Activated CD8-positive, alpha-beta memory T cell treated with anti-CD3 and anti-CD28 coated beads, Interleukin-2, amount 50 U/mL, for 1 hour (primary cell): ENCODE measurements at regions not wholly inside any gene's neighbourhood (a gene's known extent, or its start where the extent isn't known, plus 50 kb on each side); places are given as distances from the start of the nearest gene placed in this dataset.
"Not testable (repeated sequence)": the region's sequence is repeated elsewhere in the genome, so short reads cannot be mapped to it uniquely, and the experiment has no call there.

ENCODE experiments used
- DNase-seq: peaks from one replicate; pipeline ENCODE4 v3.0.0-alpha.2; 2020; ENCODE audit errors: extremely low read depth

- DNase-seq = no peak
These were observed 136.0 kb downstream of the LMLN start for GRCh38 chr3:198096015-198096414.

GRCh38 chr3:198097048-198097447 is 137.0 kb downstream of the LMLN start:
- DNase-seq = no peak

GRCh38 chr3:198098661-198099081 is 138.7 kb downstream of the LMLN start:
- not testable (repeated sequence) for DNase-seq

- not testable (repeated sequence) for DNase-seq
These were observed 143.1 kb downstream of the LMLN start for GRCh38 chr3:198103070-198103469.

GRCh38 chr3:198106265-198106664 is 146.2 kb downstream of the LMLN start:
- DNase-seq = no peak

- no peak for DNase-seq
These were observed 148.1 kb downstream of the LMLN start for GRCh38 chr3:198107840-198108734.

- no peak for DNase-seq
These were observed 149.9 kb downstream of the LMLN start for GRCh38 chr3:198109883-198110282.

- DNase-seq = no peak
These were observed 152.0 kb downstream of the LMLN start for GRCh38 chr3:198112031-198112430.

GRCh38 chr3:198113206-198114053 is 153.4 kb downstream of the LMLN start:
- DNase-seq = no peak

- not testable (repeated sequence) for DNase-seq
These were observed 154.5 kb downstream of the LMLN start for GRCh38 chr3:198114516-198114915.

- not testable (repeated sequence) for DNase-seq
These were observed 162.2 kb downstream of the LMLN start for GRCh38 chr3:198122184-198122583.

- not testable (repeated sequence) for DNase-seq
These were observed 177.2 kb downstream of the LMLN start for GRCh38 chr3:198137038-198137835.

GRCh38 chr3:198138205-198138604 is 178.2 kb downstream of the LMLN start:
- DNase-seq = not testable (repeated sequence)

- DNase-seq = not testable (repeated sequence)
These were observed 179.0 kb downstream of the LMLN start for GRCh38 chr3:198139037-198139436.

- not testable (repeated sequence) for DNase-seq
These were observed 179.6 kb downstream of the LMLN start for GRCh38 chr3:198139513-198140167.

GRCh38 chr3:198143300-198144137 is 183.5 kb downstream of the LMLN start:
- not testable (repeated sequence) for DNase-seq

GRCh38 chr3:198145231-198145784 is 185.3 kb downstream of the LMLN start:
- DNase-seq = not testable (repeated sequence)

- DNase-seq = not testable (repeated sequence)
These were observed 186.1 kb downstream of the LMLN start for GRCh38 chr3:198146070-198146469.

GRCh38 chr3:198146559-198147164 is 186.6 kb downstream of the LMLN start:
- not testable (repeated sequence) for DNase-seq
